T-cell (primary cell): ENCODE measurements at regions not wholly inside any gene's neighbourhood (a gene's known extent, or its start where the extent isn't known, plus 50 kb on each side); places are given as distances from the start of the nearest gene placed in this dataset.
A peak's percentile ranks its signal among the peaks of the same experiment; 100 is the strongest.

ENCODE experiments used
- ATAC-seq, 4 experiments: fragments of 200-7000 bp in 3 of 4; fragments of 150-1000 bp in 1 of 4; cut with Tn5 transposase; replicated peaks in 1 of 4; 1 replicate in 3 of 4; 2 replicates in 1 of 4; pipeline ENCODE4 v1.10.0; 2021; ENCODE audit warnings: moderate library complexity in 3 of 4, mild to moderate bottlenecking in 2 of 4, moderate number of reproducible peaks in 1 of 4
- CTCF ChIA-PET, 2 donors: fragments of 300-600 bp; sonication (Branson Sonifier 250); formaldehyde crosslinking; loops; one replicate each; lab custom pipeline; 2022; ENCODE audit warnings: antibody characterized with exemption in 2 of 2; lab: Charles Lee
- POLR2A ChIA-PET, 2 donors: fragments of 300-600 bp; sonication (Branson Sonifier 250); formaldehyde crosslinking; loops; one replicate each; lab custom pipeline; 2022; ENCODE audit warnings: antibody characterized with exemption in 2 of 2; lab: Charles Lee
- DNase-seq, 35 experiments: peaks; one replicate each; pipeline versions ENCODE4 v3.0.0 to v3.0.0-alpha.2; 2013 to 2023
- H3K27ac ChIP-seq: one replicate; pipeline ENCODE4 v1.5.1; 2013; ENCODE audit warnings: low read length
- H3K27me3 ChIP-seq, 2 experiments: replicated peaks in 1 of 2; 1 replicate in 1 of 2; 2 replicates in 1 of 2; pipeline versions ENCODE4 v1.6.1 to v1.7.0; 2013; ENCODE audit warnings: low read length in 1 of 2, mixed read lengths in 1 of 2; ENCODE audit not compliant: control insufficient read depth in 2 of 2, insufficient read depth in 2 of 2; ENCODE audit errors: extremely low read depth in 1 of 2
- H3K36me3 ChIP-seq, 2 donors: 1 replicate in 1 of 2; 2 replicates in 1 of 2; pipeline versions ENCODE4 v1.6.1 to v1.7.0; 2013; ENCODE audit warnings: low read length in 1 of 2; ENCODE audit not compliant: control insufficient read depth in 2 of 2, insufficient read depth in 1 of 2; ENCODE audit errors: extremely low read depth in 1 of 2
- H3K4me1 ChIP-seq, 2 experiments: 1 replicate in 1 of 2; 2 replicates in 1 of 2; pipeline versions ENCODE4 v1.6.1 to v1.7.0; 2013; ENCODE audit warnings: low read length in 2 of 2, mixed read lengths in 1 of 2; ENCODE audit not compliant: insufficient read depth in 2 of 2, control insufficient read depth in 1 of 2; ENCODE audit errors: extremely low read depth in 1 of 2
- H3K4me3 ChIP-seq, 2 donors: 1 replicate in 1 of 2; 2 replicates in 1 of 2; pipeline versions ENCODE4 v1.5.1 to v1.7.0; 2013; ENCODE audit warnings: mild to moderate bottlenecking in 2 of 2, low read length in 1 of 2, moderate library complexity in 1 of 2; ENCODE audit not compliant: control insufficient read depth in 1 of 2; ENCODE audit errors: extremely low read depth in 1 of 2
- H3K9me3 ChIP-seq: 2 replicates; pipeline ENCODE4 v1.7.0; 2013
- H3K27ac Mint-ChIP-seq, 2 donors: one replicate each; pipeline ENCODE4 v1.8.0; 2020 to 2021; ENCODE audit warnings: mild to moderate bottlenecking in 2 of 2, mixed read lengths in 2 of 2
- H3K27me3 Mint-ChIP-seq, 2 donors: one replicate each; pipeline ENCODE4 v1.8.0; 2021 to 2022; ENCODE audit warnings: mixed read lengths in 2 of 2
- H3K36me3 Mint-ChIP-seq: one replicate; pipeline ENCODE4 v1.8.0; 2021; ENCODE audit warnings: mixed read lengths
- H3K4me1 Mint-ChIP-seq, 3 donors: one replicate each; pipeline ENCODE4 v1.8.0; 2020 to 2022; ENCODE audit warnings: mixed read lengths in 3 of 3, mild to moderate bottlenecking in 1 of 3
- H3K4me3 Mint-ChIP-seq, 3 donors: one replicate each; pipeline ENCODE4 v1.8.0; 2020 to 2022; ENCODE audit warnings: mild to moderate bottlenecking in 3 of 3, mixed read lengths in 3 of 3, moderate library complexity in 3 of 3
- H3K9me3 Mint-ChIP-seq, 3 donors: one replicate each; pipeline ENCODE4 v1.8.0; 2020 to 2022; ENCODE audit warnings: mixed read lengths in 3 of 3
- WGBS: methylation state at CpG from one replicate; pipeline ENCODE4 v1.1.5; 2013; ENCODE audit warnings: missing lambda C conversion rate; ENCODE audit not compliant: insufficient coverage; 5-methylcytosine and 5-hydroxymethylcytosine counted together

DNA sequence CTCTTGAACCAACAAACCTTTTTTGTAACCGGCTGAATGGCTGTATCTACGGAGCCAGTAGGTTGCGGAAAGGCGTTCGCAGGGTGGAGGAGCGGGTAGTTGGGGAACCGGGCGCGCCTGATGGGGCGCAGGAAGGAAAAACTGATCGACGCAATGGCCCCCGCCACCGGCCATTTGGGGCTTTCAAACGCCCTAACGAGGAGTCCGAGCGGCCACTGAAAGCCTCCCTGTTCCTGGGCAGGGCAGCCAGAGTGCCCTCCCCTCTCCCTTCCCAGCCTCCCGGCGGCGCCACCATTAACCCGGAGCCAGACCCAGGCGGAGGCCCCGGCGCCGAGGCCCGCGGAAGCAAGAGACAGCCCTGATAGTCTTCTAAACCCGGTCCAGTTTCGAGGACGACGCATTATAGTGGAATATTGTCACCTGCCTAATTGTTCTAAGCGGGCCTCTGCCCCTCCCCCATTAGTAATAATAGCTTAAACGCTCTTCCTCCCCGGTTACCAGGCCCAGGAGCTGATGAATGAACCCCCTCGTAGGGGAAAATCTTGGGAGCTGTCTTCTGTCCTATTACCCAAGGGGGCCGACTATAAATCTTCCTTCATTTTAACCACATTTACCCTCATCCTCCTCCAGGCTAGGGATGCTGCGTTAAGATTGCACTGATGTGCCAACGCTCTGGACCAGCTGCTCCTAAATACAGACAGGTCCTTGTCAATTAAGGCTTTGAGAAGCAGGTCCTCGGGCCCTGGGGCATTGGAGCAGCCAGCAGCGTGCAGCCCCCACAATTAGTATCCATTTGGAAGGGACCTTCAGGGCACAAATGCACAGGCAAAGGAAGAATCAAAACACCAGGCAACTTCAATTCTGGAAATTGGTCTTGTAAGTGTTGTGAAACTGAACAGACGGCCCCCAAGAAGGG lies 61.6 kb upstream of the TMEM33 start:
- H3K36me3 ChIP-seq: no peaks in the 10 kb centered on the region
- WGBS: 16% methylated on average over 27 of the region's 42 CpGs
- H3K27ac ChIP-seq: no peak overlapping the region
- Mint-ChIP-seq H3K36me3 (no peaks in the 10 kb centered on the region), H3K27me3 (peaks cover 80 to 88% of the 10 kb centered on the region in 2 donors), H3K4me1 (peaks cover 5 to 21% (median 15%) of the 10 kb centered on the region in 3 donors), H3K9me3 (no peaks in the 10 kb centered on the region), H3K4me3 (no peak overlapping the region), H3K27ac (no peak overlapping the region)
- ChIA-PET POLR2A (no interaction called here), CTCF (no interaction called here)
- H3K4me1 ChIP-seq: no peaks in the 10 kb centered on the region
- ATAC-seq: no peak
- no peak overlapping the region for H3K4me3 ChIP-seq
- DNase-seq: no peak
- peaks cover 34 to 44% of the 10 kb centered on the region in 2 experiments for H3K27me3 ChIP-seq
- no peaks in the 10 kb centered on the region for H3K9me3 ChIP-seq

- Histone ChIP-seq H3K4me3 (no peak overlapping the region), H3K27ac (no peak overlapping the region), H3K4me1 (peaks cover 0 to 19% of the 10 kb centered on the region in 2 experiments), H3K36me3 (no peaks in the 10 kb centered on the region), H3K27me3 (peaks cover 41% of the 10 kb centered on the region in 2 experiments), H3K9me3 (no peaks in the 10 kb centered on the region)
- Mint-ChIP-seq H3K9me3 (no peaks in the 10 kb centered on the region), H3K27me3 (peaks cover 73 to 82% of the 10 kb centered on the region in 2 donors), H3K27ac (no peak overlapping the region), H3K4me3 (no peak overlapping the region), H3K4me1 (peaks cover 19 to 35% (median 32%) of the 10 kb centered on the region in 3 donors), H3K36me3 (no peaks in the 10 kb centered on the region)
- ChIA-PET CTCF (interaction anchor here in 1 of 2 donors (0.5 kb wide), 1 partner anchor 737 kb away, joined by 3 read pairs; no protein-coding TSS in a partner anchor), POLR2A (no interaction called here)
- DNase-seq (no peak), ATAC-seq (no peak)
- 55% methylated on average over 2 of the region's 4 CpGs for WGBS
Measured at GRCh38 chr4:41870035-41870434, 65.2 kb upstream of the TMEM33 start.

DNA sequence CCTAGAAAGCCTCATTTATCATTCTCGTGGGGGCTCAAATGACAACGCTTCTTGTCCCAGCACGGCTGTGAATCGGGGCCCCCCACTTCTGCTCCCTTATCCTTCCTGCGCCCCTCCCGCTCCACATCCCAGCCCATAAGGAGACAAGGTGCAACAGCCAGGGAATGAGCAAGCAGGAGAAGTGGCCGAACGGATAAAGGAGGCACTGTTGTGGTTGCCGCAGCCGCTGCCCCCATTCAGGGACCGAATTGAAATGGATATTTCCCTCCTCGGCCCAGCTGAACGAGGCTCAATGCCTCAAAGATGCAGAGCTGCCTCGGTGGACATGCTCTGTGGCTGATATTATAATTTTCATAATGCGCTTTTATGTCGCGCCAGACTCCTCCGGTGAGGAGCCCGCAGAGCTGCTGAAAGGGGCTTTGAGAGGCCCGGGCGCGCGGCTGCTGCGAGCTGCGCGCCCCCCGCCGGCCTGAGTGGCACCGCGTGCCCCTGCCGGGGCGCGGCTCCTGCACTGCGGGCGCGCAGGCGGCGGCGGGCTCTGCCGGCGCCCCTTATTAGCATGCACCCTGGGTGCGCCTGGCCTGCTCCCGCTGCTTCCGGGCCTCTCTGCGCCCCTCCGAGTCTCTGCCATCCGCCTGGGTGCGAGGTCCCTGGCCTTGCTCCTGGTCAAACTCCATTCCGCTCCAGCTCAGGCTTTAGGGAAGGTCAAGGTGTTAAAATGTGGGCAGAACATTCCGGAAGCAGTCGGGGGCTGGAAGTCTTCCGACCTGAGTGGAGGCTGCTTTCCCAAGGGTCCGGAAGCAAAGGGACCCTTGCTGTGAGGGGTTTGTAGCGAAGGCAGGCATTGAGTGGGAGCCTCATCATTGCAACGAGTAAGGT lies 68.2 kb upstream of the TMEM33 start:
- Mint-ChIP-seq H3K9me3 (no peaks in the 10 kb centered on the region), H3K36me3 (no peaks in the 10 kb centered on the region), H3K27me3 (peaks cover 73 to 78% of the 10 kb centered on the region in 2 donors), H3K4me3 (peak overlapping the region in 1 of 3 donors; percentile 31), H3K27ac (no peak overlapping the region), H3K4me1 (peaks cover 16 to 21% (median 18%) of the 10 kb centered on the region in 3 donors)
- Histone ChIP-seq H3K27ac (no peak overlapping the region), H3K36me3 (no peaks in the 10 kb centered on the region), H3K4me1 (peaks cover 0 to 25% of the 10 kb centered on the region in 2 experiments), H3K9me3 (no peaks in the 10 kb centered on the region), H3K4me3 (no peak overlapping the region), H3K27me3 (peaks cover 36 to 39% of the 10 kb centered on the region in 2 experiments)
- ATAC-seq (peak in 1 of 4 experiments; percentile 27), DNase-seq (no peak)
- POLR2A ChIA-PET: no interaction called here
- CTCF ChIA-PET: no interaction called here
- whole genome bisulfite sequencing: 4% methylated on average over 53 of the region's 55 CpGs

DNA sequence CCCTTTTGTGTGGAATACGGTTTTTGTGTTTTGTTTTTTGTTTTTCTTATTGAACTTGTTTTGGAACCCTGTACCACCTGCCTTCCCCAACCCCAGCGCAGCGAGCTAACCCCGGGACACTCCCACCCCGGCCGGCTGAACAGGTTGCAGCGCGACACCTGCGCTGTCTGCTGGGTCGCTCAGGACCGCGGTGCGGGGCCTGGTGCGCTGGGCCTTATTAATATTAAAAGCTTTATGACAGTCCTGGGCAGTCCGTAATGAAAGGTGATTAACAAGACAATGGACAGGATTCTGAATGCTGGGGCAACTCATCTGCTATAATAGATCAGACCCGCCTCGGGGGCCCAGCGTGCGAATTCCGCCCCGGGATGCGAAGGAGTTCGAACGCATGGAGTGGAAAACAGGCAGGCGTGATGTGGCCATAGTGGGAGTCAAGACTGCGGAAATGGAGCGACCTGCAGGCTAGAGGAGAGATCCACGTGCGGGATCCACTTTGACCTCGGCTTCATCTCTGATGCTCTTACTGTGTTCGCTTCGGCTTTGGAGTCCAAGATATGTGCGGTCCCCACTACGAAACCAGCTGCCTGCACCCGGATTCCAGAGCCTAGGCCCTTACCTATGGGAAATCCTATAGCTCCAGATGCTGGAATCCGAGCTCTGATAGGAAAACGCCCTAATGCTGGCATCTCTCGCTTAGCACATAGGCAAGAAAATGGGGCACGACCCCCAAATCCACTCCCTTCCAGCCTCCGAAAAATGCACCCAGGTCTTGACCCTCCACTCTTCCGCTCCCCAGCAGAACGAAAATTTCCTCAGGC lies 69.0 kb upstream of the TMEM33 start:
- no peaks in the 10 kb centered on the region for H3K36me3 Mint-ChIP-seq
- H3K36me3 ChIP-seq: no peaks in the 10 kb centered on the region
- peaks cover 36% of the 10 kb centered on the region in 2 experiments for H3K27me3 ChIP-seq
- H3K4me3 Mint-ChIP-seq: peak overlapping the region in 1 of 3 donors; percentile 25
- peaks cover 69 to 74% of the 10 kb centered on the region in 2 donors for H3K27me3 Mint-ChIP-seq
- no peak overlapping the region for H3K27ac Mint-ChIP-seq
- no peak for ATAC-seq
- no peak for DNase-seq
- CTCF ChIA-PET: interaction anchor here in 1 of 2 donors (0.6 kb wide), 1 partner anchor 1325 kb away, joined by 3 read pairs; no protein-coding TSS in a partner anchor
- H3K9me3 Mint-ChIP-seq: no peaks in the 10 kb centered on the region
- H3K4me1 ChIP-seq: peaks cover 0 to 25% of the 10 kb centered on the region in 2 experiments
- H3K4me3 ChIP-seq: no peak overlapping the region
- H3K4me1 Mint-ChIP-seq: peaks cover 16 to 21% (median 18%) of the 10 kb centered on the region in 3 donors
- H3K9me3 ChIP-seq: no peaks in the 10 kb centered on the region
- POLR2A ChIA-PET: no interaction called here
- H3K27ac ChIP-seq: no peak overlapping the region
- 15% methylated on average over 40 of the region's 42 CpGs for WGBS

GRCh38 chr4:41865306-41865980 lies 69.8 kb upstream of the TMEM33 start:
- POLR2A ChIA-PET: no interaction called here
- peaks cover 61 to 68% of the 10 kb centered on the region in 2 donors for H3K27me3 Mint-ChIP-seq
- H3K4me3 Mint-ChIP-seq: peak overlapping the region in 1 of 3 donors; percentile 25
- H3K9me3 Mint-ChIP-seq: no peaks in the 10 kb centered on the region
- Histone ChIP-seq H3K4me3 (no peak overlapping the region), H3K4me1 (peaks cover 0 to 25% of the 10 kb centered on the region in 2 experiments), H3K36me3 (no peaks in the 10 kb centered on the region), H3K27ac (no peak overlapping the region), H3K27me3 (peaks cover 32 to 36% of the 10 kb centered on the region in 2 experiments), H3K9me3 (no peaks in the 10 kb centered on the region)
- DNase-seq (no peak), ATAC-seq (no peak)
- 16% methylated on average over 23 of the region's 33 CpGs for WGBS
- CTCF ChIA-PET: interaction anchor here in 1 of 2 donors (0.6 kb wide), 1 partner anchor 1326 kb away, joined by 3 read pairs; no protein-coding TSS in a partner anchor
- no peak overlapping the region for H3K27ac Mint-ChIP-seq
- no peaks in the 10 kb centered on the region for H3K36me3 Mint-ChIP-seq
- H3K4me1 Mint-ChIP-seq: peaks cover 16 to 21% (median 18%) of the 10 kb centered on the region in 3 donors
